Panc1 (cell line): ENCODE measurements at regions not wholly inside any gene's neighbourhood (a gene's known extent, or its start where the extent isn't known, plus 50 kb on each side); places are given as distances from the start of the nearest gene placed in this dataset.

Experiments used
- ATAC-seq: fragments of 200-7000 bp; cut with Tn5 transposase; 2 replicates; pipeline ENCODE4 v1.9.1; 2020; ENCODE audit warnings: mild to moderate bottlenecking, moderate library complexity
- BruUV-seq: library from RNA; stranded (reverse); fragments of 400-500 nt; replicated peaks from 2 replicates; lab custom pipeline; 2021; lab: Mats Ljungman, UMichigan
- CTCF ChIA-PET: fragments of 300-600 bp; sonication (Branson Sonifier 250); formaldehyde crosslinking; loops from one replicate; lab custom pipeline; 2022; ENCODE audit warnings: antibody characterized with exemption; lab: Charles Lee
- POLR2A ChIA-PET: fragments of 300-600 bp; sonication (Branson Sonifier 250); formaldehyde crosslinking; loops from one replicate; lab custom pipeline; 2022; ENCODE audit warnings: antibody characterized with exemption; lab: Charles Lee
- DNase-seq: peaks from one replicate; pipeline ENCODE4 v3.0.0-alpha.2; 2010; ENCODE audit warnings: low read depth, low spot score
- H3K27ac ChIP-seq: 2 replicates; pipeline ENCODE4 v1.5.1; 2011; ENCODE audit warnings: mild to moderate bottlenecking, low read length, inconsistent platforms
- H3K27me3 ChIP-seq: fragments of 200-500 bp; sonication (Bioruptor generic); 2 replicates; pipeline ENCODE4 v1.6.0; 2014; ENCODE audit warnings: low read length, inconsistent platforms; ENCODE audit not compliant: control insufficient read depth, insufficient read depth
- H3K36me3 ChIP-seq: fragments of 200-500 bp; sonication (Bioruptor generic); 2 replicates; pipeline ENCODE4 v1.5.1; 2014; ENCODE audit warnings: inconsistent platforms, mild to moderate bottlenecking, low read length, moderate library complexity; ENCODE audit not compliant: control insufficient read depth, insufficient read depth
- H3K4me1 ChIP-seq: 2 replicates; pipeline ENCODE4 v1.5.1; 2011; ENCODE audit warnings: inconsistent platforms, mild to moderate bottlenecking, low read length, moderate library complexity; ENCODE audit not compliant: control insufficient read depth, insufficient read depth
- H3K4me3 ChIP-seq, 2 experiments: 2 replicates each; pipeline ENCODE4 v1.5.1; 2011 to 2012; ENCODE audit warnings: low read depth in 2 of 2, low read length in 2 of 2, mild to moderate bottlenecking in 2 of 2, inconsistent platforms in 1 of 2, moderate library complexity in 1 of 2
- H3K9me3 ChIP-seq: fragments of 200-500 bp; sonication (Bioruptor generic); 2 replicates; pipeline ENCODE4 v1.5.1; 2014; ENCODE audit warnings: low read depth, mild to moderate bottlenecking, inconsistent platforms, low read length, moderate library complexity; ENCODE audit not compliant: control insufficient read depth, insufficient read depth
- CTCF ChIP-seq: fragments of 450-650 bp; IDR thresholded peaks from 2 replicates; pipeline ENCODE4 v1.5.1; 2017; ENCODE audit warnings: mild to moderate bottlenecking
- POLR2AphosphoS5 ChIP-seq: IDR thresholded peaks from 2 replicates; pipeline ENCODE4 v1.6.1; 2012; ENCODE audit warnings: mild to moderate bottlenecking, low read depth, low read length, moderate library complexity
- REST ChIP-seq, 2 experiments: IDR thresholded peaks; 2 replicates each; pipeline ENCODE4 v1.6.1; 2011 to 2012; ENCODE audit warnings: low read depth in 2 of 2, control low read depth in 1 of 2, low read length in 1 of 2, mild to moderate bottlenecking in 1 of 2, moderate library complexity in 1 of 2; ENCODE audit not compliant: insufficient read depth in 1 of 2
- SIN3A ChIP-seq: IDR thresholded peaks from 2 replicates; pipeline ENCODE4 v1.6.1; 2012; ENCODE audit warnings: low read depth, mild to moderate bottlenecking, low read length, moderate library complexity, borderline replicate concordance; ENCODE audit not compliant: insufficient read depth
- TCF7L2 ChIP-seq: IDR thresholded peaks from 2 replicates; pipeline ENCODE4 v1.6.1; 2011; ENCODE audit warnings: mild to moderate bottlenecking, low read depth, low read length, inconsistent platforms
- in situ Hi-C: cut with HindIII; loops from 2 replicates; pipeline ENCODE4 v1.10.0; 2016; ENCODE audit warnings: low sequenced_read_pairs, low pct_unique_long_range_greater_than_20kb
- intact Hi-C: fragments of 100-400 bp; cut with micrococcal nuclease; formaldehyde crosslinking; loops from one replicate; pipeline ENCODE4 v1.10.0; 2022; ENCODE audit not compliant: unreplicated experiment

- BruUV-seq = no TSS peak
- Histone ChIP-seq H3K4me1 (no peaks in the 10 kb centered on the region), H3K4me3 (no peak overlapping the region), H3K27me3 (peaks cover 2% of the 10 kb centered on the region; the same call in 1 of the 2 replicates), H3K9me3 (no peaks in the 10 kb centered on the region), H3K27ac (no peak overlapping the region), H3K36me3 (no peaks in the 10 kb centered on the region)
- ChIA-PET POLR2A (no interaction called here), CTCF (no interaction called here)
- intact Hi-C loops (no loop called here), in situ Hi-C loops (no loop called here)
- DNase-seq (no peak), ATAC-seq (no peak)
- TF ChIP-seq CTCF = no peak
- TF ChIP-seq POLR2AphosphoS5 = no peak
- TF ChIP-seq TCF7L2 = no peak
- no peak for TF ChIP-seq SIN3A
- TF ChIP-seq REST (IDR thresholded peaks at IDR 0.05; ENCODE audit: insufficient read depth in 1 of 2, low read depth in 2 of 2, low read length in 1 of 2) = no peak
Observed at GRCh38 chr5:122683631-122684030, 91.2 kb upstream of the SNX2 start.

GRCh38 chr5:122690266-122690665, 84.6 kb upstream of the SNX2 start:
- no peak overlapping the region for H3K27ac ChIP-seq
- DNase-seq (no peak), ATAC-seq (no peak)
- no peaks in the 10 kb centered on the region for H3K27me3 ChIP-seq
- CTCF ChIA-PET = no interaction called here
- BruUV-seq = no TSS peak
- H3K4me1 ChIP-seq = no peaks in the 10 kb centered on the region
- H3K9me3 ChIP-seq = no peaks in the 10 kb centered on the region
- intact Hi-C loops = no loop called here
- in situ Hi-C loops = no loop called here
- POLR2A ChIA-PET = no interaction called here
- no peaks in the 10 kb centered on the region for H3K36me3 ChIP-seq
- no peak overlapping the region for H3K4me3 ChIP-seq
- no peak for TF ChIP-seq SIN3A
- TF ChIP-seq POLR2AphosphoS5 = no peak
- TF ChIP-seq TCF7L2 = no peak
- no peak for TF ChIP-seq CTCF
- TF ChIP-seq REST (IDR thresholded peaks at IDR 0.05; ENCODE audit: insufficient read depth in 1 of 2, low read depth in 2 of 2, low read length in 1 of 2) = no peak
